GM19438 (cell line): ENCODE measurements at regions not wholly inside any gene's neighbourhood (a gene's known extent, or its start where the extent isn't known, plus 50 kb on each side); places are given as distances from the start of the nearest gene placed in this dataset.
"Not testable (repeated sequence)": the region's sequence is repeated elsewhere in the genome, so short reads cannot be mapped to it uniquely, and the experiment has no call there.

ENCODE experiments used
- ATAC-seq: cut with Tn5 transposase; IDR thresholded peaks from one replicate; pipeline ENCODE4 v1.9.1; 2021; ENCODE audit warnings: low read depth; ENCODE audit not compliant: unreplicated experiment

DNA sequence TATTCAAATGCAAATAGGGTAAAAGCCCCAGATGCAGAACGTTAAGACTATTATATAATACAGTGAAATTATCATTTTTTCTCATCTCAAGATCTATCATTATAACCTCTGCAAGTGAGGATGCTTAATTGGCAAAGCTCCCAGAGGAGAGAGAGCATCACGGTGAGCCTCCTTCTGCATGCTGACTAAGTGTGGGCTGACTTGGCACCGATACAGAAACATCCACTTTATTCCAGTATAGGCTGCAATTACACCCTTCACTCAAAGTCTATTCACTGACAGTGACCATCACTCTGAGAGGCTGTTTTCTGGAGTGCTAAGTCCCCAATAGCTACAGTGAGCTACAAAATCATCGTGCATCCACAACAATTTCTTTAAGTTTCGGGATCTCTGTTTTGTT lies 171.1 kb upstream of the NBPF9 start:
- ATAC-seq = not testable (repeated sequence)

DNA sequence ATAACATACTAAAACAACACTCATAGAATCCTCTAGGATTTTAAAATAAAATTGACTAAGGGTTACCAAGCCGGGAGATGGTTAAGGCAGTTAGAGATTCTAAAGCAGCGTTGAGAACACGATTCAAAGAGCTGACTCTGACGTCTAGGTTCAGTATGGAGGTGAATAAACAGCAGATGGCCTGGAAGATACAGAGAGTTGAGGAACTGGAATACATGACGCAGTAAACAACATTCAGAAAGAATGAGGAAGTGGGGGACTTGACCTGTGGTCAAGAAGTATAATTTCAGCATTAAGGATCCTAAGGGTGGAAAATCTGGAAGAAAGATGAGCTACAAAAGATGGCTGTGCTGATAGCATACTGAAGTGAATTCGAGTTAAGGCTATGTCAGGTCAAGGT lies 172.5 kb upstream of the NBPF9 start:
- ATAC-seq = not testable (repeated sequence)

DNA sequence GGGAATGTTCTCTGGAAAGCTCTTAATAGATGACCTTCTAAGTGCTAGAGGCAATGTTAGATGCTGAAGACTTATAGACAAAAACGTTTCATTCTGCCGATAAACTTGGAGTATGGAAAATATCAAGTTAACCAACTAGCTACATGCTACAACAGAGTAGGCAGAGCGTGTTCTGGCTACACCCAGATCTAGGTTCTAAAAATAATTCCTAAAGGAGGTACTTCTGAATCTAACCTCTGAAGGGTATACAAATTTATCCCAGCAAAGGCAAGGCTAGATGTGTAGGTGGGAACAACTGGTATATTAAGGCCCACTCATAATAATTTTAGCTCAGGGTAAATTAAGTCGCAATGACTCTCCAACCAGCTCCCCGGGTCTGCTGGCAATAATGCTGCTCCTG lies 173.1 kb upstream of the NBPF9 start:
- ATAC-seq = not testable (repeated sequence)

DNA sequence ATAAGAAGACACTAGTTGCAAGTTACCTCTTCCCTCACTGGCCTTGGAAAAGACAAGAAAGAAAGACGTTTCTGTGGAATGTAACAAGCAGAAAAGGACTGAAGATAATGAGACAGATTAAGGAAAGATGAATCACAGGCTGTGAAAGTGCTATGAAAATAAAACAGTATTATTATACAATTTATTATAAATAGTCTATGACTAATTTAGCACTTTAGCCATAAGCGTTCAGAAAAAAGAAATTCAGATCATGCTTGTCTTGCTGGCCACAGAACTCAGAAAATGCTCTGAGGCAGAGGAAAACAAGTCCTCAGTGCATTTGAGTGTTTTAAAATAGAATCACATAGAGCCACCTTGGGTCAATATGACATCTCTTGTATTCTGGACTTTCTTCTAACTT lies 174.8 kb upstream of the NBPF9 start:
- ATAC-seq = not testable (repeated sequence)

DNA sequence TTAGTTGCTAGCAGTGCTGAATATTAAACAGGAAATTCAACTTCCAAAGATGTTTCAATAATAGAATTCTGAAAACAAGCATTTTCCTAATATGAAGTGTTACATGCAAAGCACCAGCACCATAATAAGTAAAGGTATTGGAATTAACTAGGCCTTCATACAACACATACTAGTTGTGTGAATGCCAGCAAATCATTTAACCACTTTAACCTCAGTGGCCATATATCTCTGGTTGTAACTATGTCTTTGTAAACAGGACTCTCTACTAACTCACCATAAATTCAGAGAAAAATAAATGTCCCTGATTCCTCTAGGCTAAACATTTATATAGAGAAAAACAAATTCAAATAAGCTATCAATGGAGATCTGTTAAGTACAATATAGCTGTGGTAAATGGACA lies 175.7 kb upstream of the NBPF9 start:
- ATAC-seq = not testable (repeated sequence)

DNA sequence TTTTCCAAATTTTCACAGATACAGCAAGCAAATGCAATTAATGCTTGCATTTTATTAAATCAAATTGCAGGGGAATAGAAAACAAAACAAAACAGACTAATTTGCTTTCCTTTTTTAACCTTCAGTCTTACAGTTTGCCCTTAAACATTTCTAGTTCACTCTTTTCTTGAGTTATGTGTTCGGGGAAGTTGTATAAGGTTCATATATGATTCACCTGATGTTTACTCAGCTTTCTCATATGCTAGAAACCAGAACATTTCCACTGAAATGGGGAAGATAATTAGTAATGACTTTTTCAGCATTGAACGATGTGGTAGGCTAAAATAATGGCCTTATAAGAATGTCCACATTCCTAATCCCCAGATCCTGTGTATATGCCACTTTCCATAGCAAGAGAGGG lies 176.2 kb upstream of the NBPF9 start:
- not testable (repeated sequence) for ATAC-seq

DNA sequence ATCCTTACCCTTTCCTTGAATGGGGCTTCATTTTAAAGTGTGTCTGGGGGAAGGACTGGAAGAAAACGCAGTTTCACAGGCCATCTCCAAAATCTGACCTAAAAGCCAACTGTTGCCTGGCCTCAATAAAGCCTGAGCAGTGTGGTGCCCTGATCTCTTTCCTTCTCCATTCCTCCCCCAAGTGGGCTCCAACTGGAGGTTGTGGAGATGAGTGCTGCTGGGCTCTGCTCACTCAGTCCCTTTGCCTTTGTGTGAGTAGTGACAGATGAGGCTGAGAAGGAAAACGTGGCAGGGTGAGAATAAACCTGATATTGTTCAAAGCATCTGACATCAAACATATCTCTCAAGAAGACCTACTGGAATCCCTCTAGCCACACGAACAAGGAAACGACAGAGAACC lies 181.4 kb upstream of the NBPF9 start:
- not testable (repeated sequence) for ATAC-seq

DNA sequence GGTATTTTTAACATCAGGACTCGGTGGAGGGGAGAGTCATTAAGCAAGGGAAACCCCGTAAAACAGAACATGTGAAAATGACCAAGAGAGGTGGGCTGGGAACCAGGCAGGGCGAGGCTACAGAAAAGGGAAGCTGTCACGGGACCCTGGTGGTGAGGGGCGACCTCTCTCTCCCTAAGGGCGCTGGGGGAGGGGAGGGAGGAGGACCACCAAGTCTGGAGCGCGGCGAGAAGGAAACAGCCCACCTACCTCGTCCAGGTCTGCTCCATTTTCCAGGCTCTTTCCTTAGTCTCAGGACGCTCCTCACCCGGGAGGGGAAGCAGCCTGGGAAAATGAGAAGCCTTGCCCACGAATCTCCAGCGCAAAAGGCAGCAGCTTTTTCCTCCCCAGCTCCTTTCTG lies 181.9 kb upstream of the NBPF9 start:
- not testable (repeated sequence) for ATAC-seq

DNA sequence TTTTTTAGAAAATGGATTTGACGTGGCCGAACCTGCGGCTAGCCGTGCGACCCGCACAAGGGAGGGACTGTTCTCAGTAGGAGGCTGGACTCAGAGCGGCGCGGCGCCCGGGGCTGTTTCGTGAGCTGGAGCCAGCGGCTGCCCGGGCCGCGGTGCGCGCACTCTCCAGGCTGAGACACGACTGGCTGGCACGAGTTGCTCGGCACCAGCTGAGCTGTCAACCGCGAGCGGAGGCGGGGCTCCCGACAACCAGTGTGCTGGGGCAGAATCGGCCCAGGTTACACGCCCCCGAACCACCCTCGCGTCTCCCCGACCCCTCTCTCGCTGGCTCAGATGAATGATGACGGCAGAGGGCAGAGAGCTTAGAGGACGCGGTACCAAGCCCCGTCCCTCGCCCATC lies 182.3 kb upstream of the NBPF9 start:
- not testable (repeated sequence) for ATAC-seq

DNA sequence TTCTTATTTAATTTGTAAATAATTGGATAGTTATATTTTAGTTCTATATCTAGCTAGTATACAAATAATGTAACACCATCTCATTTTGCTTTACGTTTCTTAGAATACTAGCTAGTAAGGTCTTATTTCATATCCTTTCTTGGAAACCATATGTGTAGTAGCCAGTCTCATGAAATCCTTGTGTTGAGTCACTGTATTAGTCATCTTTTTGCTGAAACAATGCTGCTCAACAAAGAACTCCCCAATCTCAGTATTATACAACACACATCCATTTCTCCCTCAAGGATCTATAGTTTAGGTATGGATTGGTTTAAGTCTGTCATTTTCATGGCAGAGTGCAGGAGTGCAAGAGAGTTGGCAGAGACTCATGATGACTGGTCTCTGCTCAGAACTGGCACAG lies 185.2 kb upstream of the NBPF9 start:
- ATAC-seq = not testable (repeated sequence)

DNA sequence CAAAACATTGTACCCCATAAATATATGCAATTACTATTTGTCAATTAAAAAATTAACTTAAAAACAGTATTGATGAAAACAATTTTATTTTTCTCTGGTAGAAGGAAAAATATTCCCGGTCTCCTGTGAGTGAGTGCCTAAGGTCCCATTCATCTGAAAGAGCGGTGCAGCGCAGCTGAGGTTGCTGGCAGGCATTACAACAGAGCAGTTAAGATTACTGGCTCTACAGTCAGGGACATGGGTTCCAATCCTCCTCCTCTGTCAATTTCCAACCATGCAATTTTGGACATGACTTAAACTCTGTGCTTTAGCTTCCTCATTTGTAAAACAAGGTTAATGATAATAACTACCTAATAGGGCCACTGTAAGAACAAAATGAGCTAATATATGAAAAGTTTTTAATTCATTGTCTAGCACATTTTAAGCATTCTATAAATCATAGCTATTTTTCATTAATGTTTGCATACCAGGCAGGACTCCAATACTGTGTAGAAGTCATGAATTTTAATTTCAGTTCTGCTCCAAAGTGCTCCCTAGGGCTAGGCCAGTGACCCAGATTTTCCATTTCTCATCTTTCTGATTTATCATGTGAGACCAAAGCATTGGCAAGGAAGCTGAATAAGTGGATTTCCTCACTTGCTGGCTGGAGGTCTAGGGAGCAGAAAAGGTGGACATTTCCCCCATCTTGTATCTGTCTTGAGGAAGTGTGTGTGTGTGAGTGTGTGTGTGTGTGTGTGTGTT lies 174.2 kb upstream of the NBPF19 start:
- not testable (repeated sequence) for ATAC-seq

DNA sequence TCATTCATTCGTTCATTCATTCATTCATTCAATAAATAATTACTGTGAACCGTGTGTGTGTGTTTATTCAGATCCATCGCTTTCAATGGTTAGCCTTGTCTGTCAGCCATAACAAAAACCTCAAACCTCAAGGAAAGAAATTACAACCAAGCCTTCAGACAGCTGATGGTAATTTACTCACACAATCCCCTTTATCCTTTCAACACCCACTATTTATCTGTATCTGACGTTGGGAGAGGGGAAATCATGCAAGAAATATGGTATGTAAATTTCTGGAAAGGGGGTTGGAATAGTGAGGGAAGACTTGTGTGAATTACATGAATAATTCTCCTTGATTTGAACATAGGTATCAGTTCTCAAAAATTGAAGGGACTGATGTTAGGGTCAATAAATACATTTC lies 173.6 kb upstream of the NBPF19 start:
- ATAC-seq = not testable (repeated sequence)

DNA sequence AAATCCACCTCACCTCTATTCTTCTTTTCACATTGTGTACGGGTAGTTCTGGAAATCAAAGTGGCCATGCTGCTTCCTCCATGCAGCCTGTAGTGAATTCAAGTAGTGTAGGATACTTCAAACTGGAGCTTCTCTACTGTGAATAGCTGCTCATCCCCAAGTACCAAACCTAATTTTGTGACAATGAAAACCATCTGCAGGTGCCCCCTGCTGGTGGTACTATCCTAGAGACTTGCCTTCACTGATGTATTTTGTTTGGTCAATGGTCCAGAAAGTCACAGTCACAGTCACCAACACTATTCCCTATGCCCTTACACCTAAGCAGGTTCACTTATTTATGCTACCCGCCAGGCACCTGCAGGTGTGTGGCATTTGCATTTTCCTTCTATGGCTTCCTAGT lies 170.0 kb upstream of the NBPF19 start:
- ATAC-seq = not testable (repeated sequence)

DNA sequence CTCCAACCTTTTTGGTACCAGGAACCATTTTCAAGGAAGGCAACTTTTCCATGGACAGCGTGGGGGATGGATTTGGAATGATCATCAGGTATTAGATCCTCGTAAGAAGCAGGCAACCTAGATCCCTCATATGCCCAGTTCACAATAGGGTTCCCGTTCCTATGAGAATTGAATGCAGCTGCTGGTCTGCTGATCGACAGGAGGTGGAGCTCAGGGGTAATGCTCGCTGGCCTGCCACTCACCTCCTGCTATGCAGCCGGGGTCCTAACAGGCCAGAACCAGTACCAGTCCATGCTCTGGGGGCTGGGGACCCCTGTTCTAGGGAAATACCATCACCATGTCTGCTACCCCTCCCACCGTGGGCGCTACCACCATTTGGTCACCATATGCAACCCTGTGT lies 167.2 kb upstream of the NBPF19 start:
- ATAC-seq = not testable (repeated sequence)

DNA sequence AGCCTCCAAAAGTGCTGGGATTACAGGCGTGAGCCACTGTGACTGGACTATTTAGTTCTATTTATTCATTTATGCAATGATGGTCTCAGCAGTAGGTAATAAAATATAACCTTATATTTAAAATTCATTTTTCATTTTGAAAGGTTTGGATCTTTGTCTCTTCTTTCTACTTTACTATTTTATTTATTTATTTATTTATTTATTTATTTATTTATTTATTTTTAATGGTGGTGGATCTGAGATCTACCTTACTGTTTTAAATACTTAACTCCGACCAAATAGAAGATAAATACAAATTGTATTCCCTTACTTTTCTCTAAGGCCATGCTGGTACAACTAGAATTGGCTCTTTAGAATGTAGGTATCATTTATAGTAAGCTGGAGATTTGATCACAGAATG lies 159.9 kb upstream of the NBPF19 start:
- ATAC-seq = not testable (repeated sequence)

DNA sequence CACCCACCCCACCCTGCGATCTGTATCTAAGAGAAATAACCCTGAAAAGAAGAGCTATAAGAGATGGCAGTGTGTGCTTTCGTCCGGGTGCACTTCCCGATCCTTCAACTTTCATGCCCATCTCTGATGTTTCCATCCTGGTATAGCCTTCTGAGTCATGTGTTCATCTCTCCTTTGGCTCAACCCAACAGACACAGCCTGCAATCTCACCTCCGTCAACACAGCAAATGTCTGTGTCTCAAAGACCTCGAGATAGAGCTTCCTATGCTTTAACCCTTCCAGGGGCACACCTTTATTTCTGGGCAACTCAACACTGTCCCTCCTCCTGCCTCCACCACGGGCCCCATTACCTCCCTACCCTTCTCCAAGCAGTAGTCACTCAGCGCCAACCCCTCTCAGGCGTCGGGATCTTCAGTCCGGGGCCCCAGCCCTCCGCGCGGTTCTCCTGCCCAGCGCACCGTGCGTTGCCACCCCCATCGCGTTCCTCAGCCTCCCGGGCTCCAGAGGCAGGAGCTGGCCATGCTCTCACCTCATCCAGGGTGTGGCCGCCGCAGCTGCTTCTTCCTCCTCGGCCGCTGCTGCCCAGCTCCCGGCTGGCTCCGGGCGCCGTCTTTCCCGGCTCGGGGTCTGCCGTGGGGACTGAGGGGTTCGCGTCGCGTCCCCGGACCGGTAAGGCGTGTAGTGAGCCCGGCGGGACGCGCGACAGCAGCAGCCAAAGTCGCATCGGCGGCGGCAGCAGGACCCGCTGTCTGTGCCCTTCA lies 153.7 kb upstream of the NBPF19 start:
- not testable (repeated sequence) for ATAC-seq

DNA sequence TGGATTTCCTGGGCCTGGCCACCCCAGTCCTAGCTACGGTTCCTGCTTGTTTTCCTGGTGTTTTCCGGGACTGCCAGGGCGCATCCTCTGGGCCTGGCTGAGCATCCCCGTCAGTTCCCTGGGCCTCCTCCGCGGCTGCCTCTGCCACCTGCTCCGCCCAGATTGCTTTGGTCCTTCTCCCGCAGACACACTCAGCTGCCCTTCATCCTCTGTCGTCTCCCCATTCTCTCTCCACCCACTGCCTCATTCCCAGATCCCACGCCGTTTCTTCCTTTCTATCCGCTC lies 153.2 kb upstream of the NBPF19 start:
- not testable (repeated sequence) for ATAC-seq

DNA sequence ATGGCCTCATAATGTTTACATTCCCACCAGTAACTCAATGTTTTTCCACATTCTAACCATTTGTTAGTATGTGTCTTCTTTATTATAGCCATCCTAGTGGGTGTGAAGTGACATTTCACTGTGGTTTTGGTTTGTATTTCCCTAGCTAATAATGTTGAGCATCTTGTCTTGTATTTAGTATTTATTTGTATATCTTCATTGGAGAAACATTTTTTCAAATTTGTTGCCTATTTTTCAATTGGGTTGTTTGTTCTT lies 144.8 kb upstream of the NBPF19 start:
- not testable (repeated sequence) for ATAC-seq

DNA sequence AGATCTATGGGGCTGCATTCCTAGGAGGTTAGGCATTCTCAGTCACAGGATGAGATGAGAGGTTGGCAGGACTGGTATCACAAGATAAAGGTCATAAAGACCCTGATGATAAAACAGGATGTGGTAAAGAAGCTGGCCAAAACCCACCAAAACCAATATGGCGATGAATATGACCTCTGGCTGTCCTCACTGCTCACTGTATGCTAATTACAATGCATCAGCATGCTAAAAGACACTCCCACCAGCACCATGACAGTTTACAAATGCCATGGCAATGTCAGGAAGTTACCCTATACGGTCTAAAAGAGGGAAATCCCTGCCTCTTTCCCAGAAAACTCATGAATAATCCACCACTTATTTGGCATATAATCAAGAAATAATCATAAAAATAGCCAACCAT lies 138.8 kb upstream of the NBPF19 start:
- not testable (repeated sequence) for ATAC-seq

DNA sequence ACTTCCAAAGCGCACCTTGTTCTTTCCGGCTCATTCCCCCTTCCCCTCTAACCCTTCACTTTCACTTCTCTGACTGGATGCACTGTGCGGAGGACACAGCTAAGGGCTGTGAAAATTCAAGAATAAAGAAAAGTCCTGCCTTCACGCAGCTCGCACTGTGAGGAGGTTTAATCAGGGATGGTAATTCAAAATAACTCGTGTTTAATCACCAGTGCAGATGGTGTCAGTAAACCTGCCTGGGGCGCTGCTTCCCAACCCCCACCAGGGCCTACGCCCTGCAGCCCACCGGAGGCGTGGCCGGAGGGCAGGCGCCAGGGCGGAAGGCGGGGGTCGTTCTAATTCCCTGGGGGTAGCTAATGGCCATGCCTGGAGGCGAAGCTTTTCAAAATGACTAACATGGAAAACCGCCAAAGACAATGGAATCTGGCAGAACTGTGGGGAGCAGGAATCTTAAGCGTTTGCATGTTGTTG lies 136.6 kb upstream of the NBPF19 start:
- ATAC-seq = not testable (repeated sequence)

DNA sequence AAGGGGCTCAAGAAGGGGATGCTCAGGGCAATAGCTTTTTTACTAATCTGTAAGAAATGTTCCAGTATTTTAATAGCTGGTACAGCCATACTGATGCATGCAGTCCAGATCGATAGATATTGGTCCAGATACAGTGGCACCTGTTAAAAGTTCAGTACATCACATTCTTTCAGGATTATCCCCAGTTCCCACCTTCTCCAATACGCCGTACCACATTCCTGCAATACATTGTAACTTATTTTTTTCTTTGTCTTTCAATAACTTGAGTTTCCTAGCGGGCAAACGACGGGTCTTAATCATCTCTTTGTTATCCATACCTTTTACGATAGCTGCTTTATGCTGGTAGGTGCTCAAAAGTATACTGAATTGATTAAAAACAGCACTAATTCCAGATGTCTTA lies 136.1 kb upstream of the NBPF19 start:
- ATAC-seq = not testable (repeated sequence)

DNA sequence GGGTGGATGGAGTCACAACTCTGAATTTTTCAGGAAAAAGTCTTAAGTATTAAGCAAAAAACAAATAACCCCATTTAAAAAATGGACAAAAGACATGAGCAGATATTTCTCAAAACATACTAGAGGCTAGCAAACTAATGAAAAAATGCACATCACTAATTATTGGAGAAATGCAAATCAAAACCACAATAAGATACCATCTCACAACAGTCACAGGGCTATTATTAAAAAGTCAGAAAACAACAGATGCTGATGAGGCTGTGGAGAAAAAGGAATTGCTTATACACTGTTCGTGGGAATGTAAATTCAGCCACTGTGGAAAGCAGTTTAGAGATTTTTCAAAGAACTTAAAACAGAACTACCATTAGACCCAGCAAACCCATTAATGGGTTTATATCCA lies 125.4 kb upstream of the NBPF19 start:
- not testable (repeated sequence) for ATAC-seq
